ENCODE measurements at regions not wholly inside any gene's neighbourhood (a gene's known extent, or its start where the extent isn't known, plus 50 kb on each side); places are given as distances from the start of the nearest gene placed in this dataset.

DNA sequence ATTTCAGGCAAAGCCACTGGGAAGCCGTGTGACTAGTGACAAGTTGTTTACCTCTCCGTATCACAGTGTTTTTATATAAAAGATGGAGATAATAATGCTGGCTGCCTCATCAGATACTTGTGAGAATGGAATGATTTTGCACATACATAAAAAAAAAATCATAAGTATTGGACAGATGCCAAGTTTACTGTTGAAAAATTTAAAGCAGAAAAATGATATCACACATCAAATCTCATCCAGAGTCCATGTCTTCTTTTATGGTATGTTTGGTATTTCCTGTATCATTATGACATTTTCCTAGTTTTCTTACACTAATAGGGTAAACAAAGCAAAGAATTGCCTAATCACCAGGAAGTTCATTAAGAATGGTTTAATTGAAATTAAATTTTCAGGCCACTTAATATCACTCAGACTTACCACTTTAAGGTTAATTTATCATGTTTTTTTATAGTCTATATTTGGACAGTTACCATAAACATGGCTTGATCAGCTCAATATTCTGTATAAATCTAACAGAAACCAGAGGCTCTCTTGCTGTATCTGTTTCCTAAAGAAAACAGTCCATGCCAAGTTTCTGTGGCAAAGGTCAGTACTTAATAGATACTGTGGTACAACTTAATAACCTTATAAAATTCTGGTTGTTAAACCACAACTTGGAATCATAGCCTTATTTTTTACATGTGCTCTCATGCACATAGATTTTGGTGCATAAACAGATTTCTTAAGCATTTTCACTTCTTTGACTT is 656.5 kb upstream of the RIOK2 start:
- no peak for TF ChIP-seq YY1 (IDR thresholded peaks at IDR 0.05)
- TF ChIP-seq, protein P1, sequence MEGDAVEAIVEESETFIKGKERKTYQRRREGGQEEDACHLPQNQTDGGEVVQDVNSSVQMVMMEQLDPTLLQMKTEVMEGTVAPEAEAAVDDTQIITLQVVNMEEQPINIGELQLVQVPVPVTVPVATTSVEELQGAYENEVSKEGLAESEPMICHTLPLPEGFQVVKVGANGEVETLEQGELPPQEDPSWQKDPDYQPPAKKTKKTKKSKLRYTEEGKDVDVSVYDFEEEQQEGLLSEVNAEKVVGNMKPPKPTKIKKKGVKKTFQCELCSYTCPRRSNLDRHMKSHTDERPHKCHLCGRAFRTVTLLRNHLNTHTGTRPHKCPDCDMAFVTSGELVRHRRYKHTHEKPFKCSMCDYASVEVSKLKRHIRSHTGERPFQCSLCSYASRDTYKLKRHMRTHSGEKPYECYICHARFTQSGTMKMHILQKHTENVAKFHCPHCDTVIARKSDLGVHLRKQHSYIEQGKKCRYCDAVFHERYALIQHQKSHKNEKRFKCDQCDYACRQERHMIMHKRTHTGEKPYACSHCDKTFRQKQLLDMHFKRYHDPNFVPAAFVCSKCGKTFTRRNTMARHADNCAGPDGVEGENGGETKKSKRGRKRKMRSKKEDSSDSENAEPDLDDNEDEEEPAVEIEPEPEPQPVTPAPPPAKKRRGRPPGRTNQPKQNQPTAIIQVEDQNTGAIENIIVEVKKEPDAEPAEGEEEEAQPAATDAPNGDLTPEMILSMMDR (IDR thresholded peaks at IDR 0.05; ENCODE audit: low read depth, low read length, missing input control): no peak
- TF ChIP-seq, protein P2, sequence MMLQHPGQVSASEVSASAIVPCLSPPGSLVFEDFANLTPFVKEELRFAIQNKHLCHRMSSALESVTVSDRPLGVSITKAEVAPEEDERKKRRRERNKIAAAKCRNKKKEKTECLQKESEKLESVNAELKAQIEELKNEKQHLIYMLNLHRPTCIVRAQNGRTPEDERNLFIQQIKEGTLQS (IDR thresholded peaks at IDR 0.05): no peak

Measured in liver (tissue), 3 donors.